ENCODE measurements at regions not wholly inside any gene's neighbourhood (a gene's known extent, or its start where the extent isn't known, plus 50 kb on each side); places are given as distances from the start of the nearest gene placed in this dataset.

DNA sequence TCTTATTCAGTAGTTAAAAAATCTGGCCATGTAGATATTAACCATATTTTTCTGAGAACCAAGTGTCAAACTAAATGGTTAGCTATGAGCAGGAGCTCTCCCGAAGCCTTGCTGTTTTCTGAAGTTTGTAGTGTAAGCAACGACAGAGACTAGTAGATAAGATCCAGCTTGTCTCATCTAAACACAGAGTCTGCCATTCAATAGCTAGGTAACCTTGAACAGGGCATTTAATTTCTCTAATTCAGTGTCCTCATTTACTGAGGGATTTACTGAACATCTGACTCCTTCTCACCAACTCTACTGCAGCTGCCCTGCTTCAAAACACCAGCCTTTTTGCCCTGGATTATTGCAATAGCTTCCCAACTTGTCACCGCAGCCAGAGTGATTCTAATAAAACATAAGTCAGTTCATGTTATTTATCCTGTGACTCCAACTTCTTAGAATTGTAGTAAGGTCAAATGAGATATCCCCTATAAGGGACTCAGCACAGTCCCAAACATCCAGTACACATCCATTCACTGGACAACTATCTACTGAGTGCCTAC is 337.0 kb downstream of the PLK2 start:
- TF ChIP-seq YY1 (IDR thresholded peaks at IDR 0.05; ENCODE audit: insufficient read depth, insufficient read length) (no peak), ZNF274 (IDR thresholded peaks at IDR 0.05; ENCODE audit: low read depth, low read length) (no peak), SUZ12 (IDR thresholded peaks at IDR 0.05; ENCODE audit: extremely low read depth, insufficient read depth, insufficient read length) (no peak)
